K562 (cell line): ENCODE measurements at regions not wholly inside any gene's neighbourhood (a gene's known extent, or its start where the extent isn't known, plus 50 kb on each side); places are given as distances from the start of the nearest gene placed in this dataset.

Experiments used
- ATAC-seq: fragments of 200-7000 bp; cut with Tn5 transposase; 3 replicates; pipeline ENCODE4 v1.9.1; 2020; ENCODE audit warnings: moderate library complexity
- BruUV-seq: library from RNA; stranded (reverse); fragments of 400-500 nt; replicated peaks from 2 replicates; lab custom pipeline; 2021; lab: Mats Ljungman, UMichigan
- CTCF ChIA-PET: fragments of 300-600 bp; formaldehyde crosslinking; extraction: SDS; loops from one replicate; lab custom pipeline; 2021; ENCODE audit warnings: low intra/inter-chr PET ratio; lab: Yijun Ruan, JAX
- POLR2A ChIA-PET: fragments of 300-600, 350-650 bp; sonication (Branson Sonifier 250); formaldehyde crosslinking; extraction: SDS; loops from one replicate; lab custom pipeline; 2021; ENCODE audit warnings: antibody characterized with exemption, inconsistent platforms; lab: Yijun Ruan, JAX
- DNase-seq, 4 experiments: peaks; one replicate each; pipeline versions ENCODE4 v3.0.0 to v3.0.0-alpha.2; 2011 to 2018; ENCODE audit warnings: low spot score in 3 of 4, mixed read lengths in 3 of 4; ENCODE audit errors: extremely low read depth in 1 of 4
- FAIRE-seq: peaks from 2 replicates; lab custom pipeline; 2011; peaks lifted over from hg19 to GRCh38; lab: Jason Lieb, UNC
- H2AFZ ChIP-seq: 2 replicates; pipeline ENCODE4 v1.6.0; 2011; ENCODE audit warnings: low read depth, low read length, control low read depth, inconsistent platforms
- H3K27ac ChIP-seq: fragments of 200-600 bp; 3 replicates; pipeline ENCODE4 v1.8.0; 2011; ENCODE audit warnings: low read depth, mild to moderate bottlenecking, control low read depth, inconsistent platforms, low read length, moderate library complexity, mixed read lengths; ENCODE audit errors: extremely low read depth
- H3K27me3 ChIP-seq, 2 experiments: fragments of 300-600 bp in 1 of 2; 2 replicates in 1 of 2; 3 replicates in 1 of 2; pipeline versions ENCODE4 v1.6.0 to v1.8.0; 2011; ENCODE audit warnings: inconsistent platforms in 2 of 2, low read length in 2 of 2, mild to moderate bottlenecking in 1 of 2, mixed read lengths in 1 of 2, moderate library complexity in 1 of 2; ENCODE audit not compliant: control insufficient read depth in 2 of 2, insufficient read depth in 2 of 2
- H3K36me3 ChIP-seq: fragments of 300-600 bp; 3 replicates; pipeline ENCODE4 v1.8.0; 2011; ENCODE audit warnings: mild to moderate bottlenecking, low read length, inconsistent platforms; ENCODE audit not compliant: control insufficient read depth, insufficient read depth
- H3K4me1 ChIP-seq, 2 experiments: fragments of 200-600 bp in 1 of 2; replicated peaks in 1 of 2; 2 replicates in 1 of 2; 3 replicates in 1 of 2; pipeline versions ENCODE4 v1.5.1 to v1.8.0; 2011; ENCODE audit warnings: inconsistent platforms in 2 of 2, low read length in 2 of 2, mild to moderate bottlenecking in 1 of 2, mixed read lengths in 1 of 2, moderate library complexity in 1 of 2; ENCODE audit not compliant: control insufficient read depth in 2 of 2, insufficient read depth in 2 of 2
- H3K4me2 ChIP-seq: 2 replicates; pipeline ENCODE4 v1.6.1; 2011; ENCODE audit warnings: low read length, control low read depth, inconsistent platforms, mixed read lengths; ENCODE audit not compliant: insufficient read depth
- H3K4me3 ChIP-seq: fragments of 200-600 bp; sonication (generic), shearing (Covaris generic); 2 replicates; pipeline ENCODE4 v1.5.1; 2016; ENCODE audit warnings: control low read depth, inconsistent platforms
- H3K79me2 ChIP-seq: fragments of 200-600 bp; 3 replicates; pipeline ENCODE4 v1.8.0; 2011; ENCODE audit warnings: low read length, inconsistent platforms; ENCODE audit not compliant: control insufficient read depth, insufficient read depth
- H3K9ac ChIP-seq, 2 experiments: 2 replicates each; pipeline versions ENCODE4 v1.6.0 to v1.6.1; 2011; ENCODE audit warnings: low read depth in 2 of 2, low read length in 2 of 2, control low read depth in 1 of 2, inconsistent platforms in 1 of 2, mild to moderate bottlenecking in 1 of 2, mixed read lengths in 1 of 2; ENCODE audit not compliant: insufficient read depth in 1 of 2
- H3K9me1 ChIP-seq: one replicate; pipeline ENCODE4 v1.6.0; 2011; ENCODE audit warnings: inconsistent platforms, mild to moderate bottlenecking, low read length, moderate library complexity; ENCODE audit not compliant: control insufficient read depth, insufficient read depth
- H3K9me3 ChIP-seq: replicated peaks from 2 replicates; pipeline ENCODE4 v1.5.1; 2011; ENCODE audit warnings: low read depth, low read length, inconsistent platforms; ENCODE audit not compliant: control insufficient read depth, insufficient read depth
- H4K20me1 ChIP-seq: replicated peaks from 2 replicates; pipeline ENCODE4 v1.6.1; 2011; ENCODE audit warnings: low read length, inconsistent platforms, mixed read lengths; ENCODE audit not compliant: control insufficient read depth, insufficient read depth
- ARID3A ChIP-seq: IDR thresholded peaks from 2 replicates; pipeline ENCODE4 v1.6.1; 2012; ENCODE audit warnings: low read depth, low read length, improper control_type of control experiment, borderline replicate concordance
- BRF1 ChIP-seq: IDR thresholded peaks from 3 replicates; pipeline ENCODE4 v1.6.1; 2011; ENCODE audit warnings: borderline replicate concordance, mild to moderate bottlenecking; ENCODE audit not compliant: insufficient read length; ENCODE audit errors: extremely low read depth
- DPF2 ChIP-seq: fragments of 450-650 bp; IDR thresholded peaks from 2 replicates; pipeline ENCODE4 v1.6.1; 2016
- ELF4 ChIP-seq: fragments of 450-650 bp; formaldehyde crosslinking; IDR thresholded peaks from 2 replicates; pipeline ENCODE4 v1.4.0; 2022; ENCODE audit warnings: missing genetic modification characterization
- GTF2B ChIP-seq: IDR thresholded peaks from 2 replicates; pipeline ENCODE4 v1.6.1; 2011; ENCODE audit not compliant: insufficient read length; ENCODE audit errors: extremely low read depth
- KAT7 ChIP-seq: sonication (generic); formaldehyde crosslinking; IDR thresholded peaks from 2 replicates; pipeline ENCODE4 v1.8.0; 2022; ENCODE audit warnings: missing genetic modification reagents, mild to moderate bottlenecking, borderline replicate concordance
- ZBTB43 ChIP-seq: sonication (generic); formaldehyde crosslinking; IDR thresholded peaks from 2 replicates; pipeline ENCODE4 v1.8.0; 2023; ENCODE audit warnings: mild to moderate bottlenecking, missing genetic modification reagents
- WGBS: fragments of 100-300 bp; shearing (Covaris generic); methylation state at CpG from one replicate; pipeline ENCODE4 v1.1.6; 2016; ENCODE audit warnings: low coverage, mixed read lengths; ENCODE audit not compliant: insufficient coverage; ENCODE audit errors: missing lambda C conversion rate; 5-methylcytosine and 5-hydroxymethylcytosine counted together
- in situ Hi-C: fragments of 300-500 bp; cut with MboI; formaldehyde crosslinking; loops from 4 replicates; pipeline ENCODE4 v1.15.0; 2018; ENCODE audit warnings: inconsistent platforms, mixed read lengths
- intact Hi-C: fragments of 100-400 bp; cut with micrococcal nuclease; formaldehyde crosslinking; loops from 2 replicates; pipeline ENCODE4 v1.14.2; 2022

- H3K9me3 ChIP-seq: no peaks in the 10 kb centered on the region
- no peak overlapping the region for H2AFZ ChIP-seq
- no peak overlapping the region for H3K4me2 ChIP-seq
- intact Hi-C loops: no loop called here
- peaks cover 4 to 7% of the 10 kb centered on the region in 2 experiments; a peak in 3 of 5 replicates for H3K4me1 ChIP-seq
- 4% methylated on average over 6 of the region's 6 CpGs for WGBS
- ATAC-seq (no peak), FAIRE-seq (no peak), DNase-seq (no peak)
- H4K20me1 ChIP-seq: no peaks in the 10 kb centered on the region; the same call in 1 of the 2 replicates
- no peak overlapping the region for H3K9ac ChIP-seq
- BruUV-seq: no TSS peak
- no peak for TF ChIP-seq ARID3A
- no peak for TF ChIP-seq GTF2B
- TF ChIP-seq KAT7 (CRISPR knock-in tag): no peak
- TF ChIP-seq ELF4 (CRISPR knock-in tag): no peak
- no peak for TF ChIP-seq ZBTB43
- TF ChIP-seq DPF2: no peak
- TF ChIP-seq BRF1: no peak
- no peak overlapping the region for H3K27ac ChIP-seq
- CTCF ChIA-PET: no interaction called here
- H3K36me3 ChIP-seq: no peaks in the 10 kb centered on the region
- in situ Hi-C loops: no loop called here
- H3K27me3 ChIP-seq: peaks cover 12 to 35% of the 10 kb centered on the region in 2 experiments; a peak in 4 of 5 replicates
- H3K4me3 ChIP-seq: no peak overlapping the region
- no peaks in the 10 kb centered on the region for H3K79me2 ChIP-seq
- no peaks in the 10 kb centered on the region for H3K9me1 ChIP-seq
- POLR2A ChIA-PET: interaction anchor here (1.0 kb wide), 1 partner anchor 15 kb away, joined by 4 read pairs; no protein-coding TSS in a partner anchor
Measured at GRCh38 chr15:99511531-99511865, 54.3 kb upstream of the MEF2A start.
